GM12878 (cell line): ENCODE measurements at regions not wholly inside any gene's neighbourhood (a gene's known extent, or its start where the extent isn't known, plus 50 kb on each side); places are given as distances from the start of the nearest gene placed in this dataset.

Experiments used
- CEBPZ ChIP-seq: fragments of 150-350 bp; IDR thresholded peaks from 2 replicates; pipeline ENCODE4 v1.6.1; 2016; ENCODE audit warnings: low read depth, low read length
- CTCF ChIP-seq, 3 experiments: IDR thresholded peaks in 2 of 3; conservative IDR thresholded peaks in 1 of 3; 2 replicates each; pipeline ENCODE4 v1.5.1; 2011; ENCODE audit warnings: low read depth in 3 of 3, low read length in 3 of 3, mild to moderate bottlenecking in 3 of 3, control low read depth in 2 of 3, moderate library complexity in 2 of 3, inconsistent platforms in 1 of 3, mixed read lengths in 1 of 3; ENCODE audit not compliant: control insufficient read depth in 2 of 3, insufficient read depth in 1 of 3; ENCODE audit errors: extremely low read depth in 1 of 3
- EGR1 ChIP-seq, 2 experiments: IDR thresholded peaks; 1 replicate in 1 of 2; 2 replicates in 1 of 2; pipeline ENCODE4 v1.6.1; 2011 to 2012; ENCODE audit warnings: low read depth in 2 of 2, low read length in 2 of 2, borderline replicate concordance in 1 of 2, mild to moderate bottlenecking in 1 of 2, moderate library complexity in 1 of 2
- ESRRA ChIP-seq: IDR thresholded peaks from 2 replicates; pipeline ENCODE4 v1.6.1; 2012; ENCODE audit warnings: mild to moderate bottlenecking, low read length, improper control_type of control experiment
- EZH2 ChIP-seq: IDR thresholded peaks from 2 replicates; pipeline ENCODE4 v1.6.1; 2012; ENCODE audit warnings: low read depth, mild to moderate bottlenecking, control low read depth, inconsistent platforms, low read length, borderline replicate concordance; ENCODE audit not compliant: control insufficient read depth
- POLR2AphosphoS5 ChIP-seq: IDR thresholded peaks from 2 replicates; pipeline ENCODE4 v1.6.1; 2011; ENCODE audit warnings: mild to moderate bottlenecking, low read length, inconsistent platforms
- RB1 ChIP-seq: fragments of 450-650 bp; formaldehyde crosslinking; IDR thresholded peaks from 2 replicates; pipeline ENCODE4 v1.6.1; 2017; ENCODE audit warnings: mild to moderate bottlenecking, borderline replicate concordance
- REST ChIP-seq: IDR thresholded peaks from 2 replicates; pipeline ENCODE4 v1.6.1; 2012; ENCODE audit warnings: mild to moderate bottlenecking, low read depth, low read length
- SIX5 ChIP-seq: IDR thresholded peaks from 2 replicates; pipeline ENCODE4 v1.6.1; 2011; ENCODE audit warnings: mild to moderate bottlenecking, low read depth, low read length, moderate library complexity; ENCODE audit not compliant: severe bottlenecking
- USF2 ChIP-seq: IDR thresholded peaks from 2 replicates; pipeline ENCODE4 v1.6.1; 2011; ENCODE audit warnings: low read depth, low read length, improper control_type of control experiment, borderline replicate concordance
- ZBTB33 ChIP-seq: fragments of 450-650 bp; IDR thresholded peaks from 2 replicates; pipeline ENCODE4 v1.6.1; 2017; ENCODE audit warnings: mild to moderate bottlenecking
- ZBTB40 ChIP-seq: fragments of 450-650 bp; IDR thresholded peaks from 2 replicates; pipeline ENCODE4 v1.6.1; 2016; ENCODE audit warnings: mild to moderate bottlenecking, moderate library complexity, borderline replicate concordance

- TF ChIP-seq SIX5 (no peak), ZBTB40 (no peak), CTCF (IDR thresholded peaks at IDR 0.05 in 2 of 3, conservative IDR thresholded peaks at IDR 0.05 in 1 of 3; ENCODE audit: control insufficient read depth in 2 of 3, extremely low read depth in 1 of 3, insufficient read depth in 1 of 3, low read depth in 3 of 3, low read length in 3 of 3) (no peak), RB1 (no peak), ESRRA (no peak), POLR2AphosphoS5 (no peak), EZH2 (no peak), EGR1 (IDR thresholded peaks at IDR 0.05; ENCODE audit: borderline replicate concordance in 1 of 2, low read depth in 2 of 2, low read length in 2 of 2) (no peak), USF2 (no peak), ZBTB33 (no peak), CEBPZ (no peak), REST (no peak)
These were observed 107.9 kb upstream of the BMAL1 start for GRCh38 chr11:13169709-13170108.
